Keratinocyte (primary cell): ENCODE measurements at regions not wholly inside any gene's neighbourhood (a gene's known extent, or its start where the extent isn't known, plus 50 kb on each side); places are given as distances from the start of the nearest gene placed in this dataset.

ENCODE experiments used
- EZH2 ChIP-seq: IDR thresholded peaks from one replicate; pipeline ENCODE4 v1.6.1; 2012; ENCODE audit warnings: inconsistent platforms, mild to moderate bottlenecking, low read length, moderate library complexity
- TF ChIP-seq, protein P1 (sequence below), 3 experiments: IDR thresholded peaks in 1 of 3; conservative IDR thresholded peaks in 1 of 3; optimal IDR thresholded peaks in 1 of 3; 2 replicates in 2 of 3; 3 replicates in 1 of 3; pipeline versions ENCODE3 to v1.5.1; 2011; ENCODE audit warnings: low read length in 3 of 3, mild to moderate bottlenecking in 3 of 3, moderate library complexity in 2 of 3, control low read depth in 1 of 3, inconsistent platforms in 1 of 3; ENCODE audit not compliant: insufficient read depth in 2 of 3; ENCODE audit errors: extremely low read depth in 1 of 3

DNA sequence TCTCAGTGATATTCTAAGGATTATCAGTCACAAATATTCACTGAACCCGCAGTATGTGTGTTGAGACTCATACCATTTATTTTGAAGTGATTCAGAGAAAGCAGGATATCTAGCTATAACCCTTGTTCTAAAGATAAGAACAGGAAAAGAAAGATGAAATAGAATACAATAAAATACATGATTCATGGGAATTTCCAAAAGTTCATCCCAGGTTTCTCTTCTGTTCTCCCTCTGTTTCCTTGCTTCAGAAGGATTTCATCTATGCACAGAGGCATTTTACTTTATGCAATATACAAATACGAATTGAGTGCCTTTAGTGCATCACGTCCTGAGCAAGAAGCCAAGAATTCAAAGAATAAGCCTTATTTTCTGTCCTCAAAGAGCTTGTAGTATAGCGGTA lies 274.4 kb upstream of the GPC6 start:
- TF ChIP-seq, protein P1, sequence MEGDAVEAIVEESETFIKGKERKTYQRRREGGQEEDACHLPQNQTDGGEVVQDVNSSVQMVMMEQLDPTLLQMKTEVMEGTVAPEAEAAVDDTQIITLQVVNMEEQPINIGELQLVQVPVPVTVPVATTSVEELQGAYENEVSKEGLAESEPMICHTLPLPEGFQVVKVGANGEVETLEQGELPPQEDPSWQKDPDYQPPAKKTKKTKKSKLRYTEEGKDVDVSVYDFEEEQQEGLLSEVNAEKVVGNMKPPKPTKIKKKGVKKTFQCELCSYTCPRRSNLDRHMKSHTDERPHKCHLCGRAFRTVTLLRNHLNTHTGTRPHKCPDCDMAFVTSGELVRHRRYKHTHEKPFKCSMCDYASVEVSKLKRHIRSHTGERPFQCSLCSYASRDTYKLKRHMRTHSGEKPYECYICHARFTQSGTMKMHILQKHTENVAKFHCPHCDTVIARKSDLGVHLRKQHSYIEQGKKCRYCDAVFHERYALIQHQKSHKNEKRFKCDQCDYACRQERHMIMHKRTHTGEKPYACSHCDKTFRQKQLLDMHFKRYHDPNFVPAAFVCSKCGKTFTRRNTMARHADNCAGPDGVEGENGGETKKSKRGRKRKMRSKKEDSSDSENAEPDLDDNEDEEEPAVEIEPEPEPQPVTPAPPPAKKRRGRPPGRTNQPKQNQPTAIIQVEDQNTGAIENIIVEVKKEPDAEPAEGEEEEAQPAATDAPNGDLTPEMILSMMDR (optimal IDR thresholded peaks at IDR 0.05 in 1 of 3, IDR thresholded peaks at IDR 0.05 in 1 of 3, conservative IDR thresholded peaks at IDR 0.05 in 1 of 3; ENCODE audit: extremely low read depth in 1 of 3, insufficient read depth in 2 of 3, low read length in 3 of 3), result no peak
- TF ChIP-seq EZH2, result no peak
